Sigmoid colon (tissue), 4 donors: ENCODE measurements at regions not wholly inside any gene's neighbourhood (a gene's known extent, or its start where the extent isn't known, plus 50 kb on each side); places are given as distances from the start of the nearest gene placed in this dataset.

Source experiments
- EP300 ChIP-seq, 4 donors: sonication (generic); formaldehyde crosslinking; IDR thresholded peaks; one replicate each; pipeline ENCODE4 v1.6.1; 2017; ENCODE audit warnings: antibody characterized with exemption in 4 of 4
- POLR2A ChIP-seq, 2 donors: fragments of 450-650 bp; IDR thresholded peaks; one replicate each; pipeline ENCODE4 v1.6.1; 2016; ENCODE audit warnings: antibody characterized with exemption in 2 of 2, mild to moderate bottlenecking in 2 of 2, moderate library complexity in 2 of 2
- POLR2AphosphoS5 ChIP-seq, 4 donors: sonication (generic); formaldehyde crosslinking; IDR thresholded peaks; one replicate each; pipeline ENCODE4 v1.6.1; 2017; ENCODE audit warnings: antibody characterized with exemption in 4 of 4
- TF ChIP-seq, protein P1 (sequence below), 4 experiments: fragments of 450-650 bp in 3 of 4; fragments of 200-600 bp in 1 of 4; IDR thresholded peaks; one replicate each; pipeline ENCODE4 v1.5.1; 2016 to 2019; ENCODE audit warnings: antibody characterized with exemption in 4 of 4, mild to moderate bottlenecking in 3 of 4, moderate library complexity in 2 of 4

DNA sequence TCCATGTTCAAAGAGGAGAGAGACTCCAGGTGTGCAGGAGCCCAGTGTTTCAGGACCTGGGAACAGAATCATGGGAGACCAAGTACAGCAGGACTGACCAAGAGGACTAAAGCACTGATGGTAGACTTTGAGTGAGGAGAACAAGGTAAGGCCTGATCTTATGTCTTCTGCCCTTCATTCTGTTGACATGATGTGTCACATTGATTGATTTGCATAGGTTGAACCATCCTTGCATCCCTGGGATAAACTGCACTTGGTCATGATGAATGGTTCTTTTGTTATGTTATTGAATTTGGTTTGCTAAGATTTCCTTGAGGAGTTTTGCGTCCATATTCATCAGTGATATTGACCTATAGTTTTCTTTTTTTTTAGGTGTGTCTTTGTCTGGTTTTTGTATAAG lies 497.0 kb downstream of the TMEM121 start:
- TF ChIP-seq POLR2A (IDR thresholded peaks at IDR 0.05) (no peak), EP300 (IDR thresholded peaks at IDR 0.05) (no peak), POLR2AphosphoS5 (IDR thresholded peaks at IDR 0.05) (no peak)
- TF ChIP-seq, protein P1, sequence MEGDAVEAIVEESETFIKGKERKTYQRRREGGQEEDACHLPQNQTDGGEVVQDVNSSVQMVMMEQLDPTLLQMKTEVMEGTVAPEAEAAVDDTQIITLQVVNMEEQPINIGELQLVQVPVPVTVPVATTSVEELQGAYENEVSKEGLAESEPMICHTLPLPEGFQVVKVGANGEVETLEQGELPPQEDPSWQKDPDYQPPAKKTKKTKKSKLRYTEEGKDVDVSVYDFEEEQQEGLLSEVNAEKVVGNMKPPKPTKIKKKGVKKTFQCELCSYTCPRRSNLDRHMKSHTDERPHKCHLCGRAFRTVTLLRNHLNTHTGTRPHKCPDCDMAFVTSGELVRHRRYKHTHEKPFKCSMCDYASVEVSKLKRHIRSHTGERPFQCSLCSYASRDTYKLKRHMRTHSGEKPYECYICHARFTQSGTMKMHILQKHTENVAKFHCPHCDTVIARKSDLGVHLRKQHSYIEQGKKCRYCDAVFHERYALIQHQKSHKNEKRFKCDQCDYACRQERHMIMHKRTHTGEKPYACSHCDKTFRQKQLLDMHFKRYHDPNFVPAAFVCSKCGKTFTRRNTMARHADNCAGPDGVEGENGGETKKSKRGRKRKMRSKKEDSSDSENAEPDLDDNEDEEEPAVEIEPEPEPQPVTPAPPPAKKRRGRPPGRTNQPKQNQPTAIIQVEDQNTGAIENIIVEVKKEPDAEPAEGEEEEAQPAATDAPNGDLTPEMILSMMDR (IDR thresholded peaks at IDR 0.05), result no peak
